Panc1 (cell line): ENCODE measurements at regions not wholly inside any gene's neighbourhood (a gene's known extent, or its start where the extent isn't known, plus 50 kb on each side); places are given as distances from the start of the nearest gene placed in this dataset.

Experiments
- POLR2AphosphoS5 ChIP-seq: IDR thresholded peaks from 2 replicates; pipeline ENCODE4 v1.6.1; 2012; ENCODE audit warnings: mild to moderate bottlenecking, low read depth, low read length, moderate library complexity
- SIN3A ChIP-seq: IDR thresholded peaks from 2 replicates; pipeline ENCODE4 v1.6.1; 2012; ENCODE audit warnings: low read depth, mild to moderate bottlenecking, low read length, moderate library complexity, borderline replicate concordance; ENCODE audit not compliant: insufficient read depth
- TF ChIP-seq, protein P1 (sequence below): fragments of 450-650 bp; IDR thresholded peaks from 2 replicates; pipeline ENCODE4 v1.5.1; 2017; ENCODE audit warnings: mild to moderate bottlenecking
- TF ChIP-seq, protein P2 (sequence below), 2 experiments: IDR thresholded peaks; 2 replicates each; pipeline ENCODE4 v1.6.1; 2011 to 2012; ENCODE audit warnings: low read depth in 2 of 2, control low read depth in 1 of 2, low read length in 1 of 2, mild to moderate bottlenecking in 1 of 2, moderate library complexity in 1 of 2; ENCODE audit not compliant: insufficient read depth in 1 of 2

DNA sequence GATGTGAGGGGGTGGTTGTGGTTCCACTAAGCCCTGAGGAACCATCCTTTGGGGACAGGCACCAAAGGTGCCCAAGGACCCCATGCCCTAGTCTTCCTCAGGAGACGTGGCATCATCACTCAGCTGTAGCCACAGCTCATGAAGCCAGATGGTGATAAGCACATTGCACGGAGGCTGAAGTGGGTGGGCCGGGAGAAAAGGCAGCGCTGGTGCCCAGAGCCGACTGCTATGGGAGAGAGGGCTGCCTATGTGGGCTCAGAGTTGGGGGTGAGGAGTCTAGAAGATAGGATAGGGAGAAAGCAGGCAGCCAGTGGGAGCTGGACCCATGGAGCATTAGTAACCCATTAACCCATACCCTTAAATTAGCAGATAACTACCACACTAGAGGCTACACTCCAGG is 325.3 kb downstream of the RPS24 start:
- TF ChIP-seq, protein P1, sequence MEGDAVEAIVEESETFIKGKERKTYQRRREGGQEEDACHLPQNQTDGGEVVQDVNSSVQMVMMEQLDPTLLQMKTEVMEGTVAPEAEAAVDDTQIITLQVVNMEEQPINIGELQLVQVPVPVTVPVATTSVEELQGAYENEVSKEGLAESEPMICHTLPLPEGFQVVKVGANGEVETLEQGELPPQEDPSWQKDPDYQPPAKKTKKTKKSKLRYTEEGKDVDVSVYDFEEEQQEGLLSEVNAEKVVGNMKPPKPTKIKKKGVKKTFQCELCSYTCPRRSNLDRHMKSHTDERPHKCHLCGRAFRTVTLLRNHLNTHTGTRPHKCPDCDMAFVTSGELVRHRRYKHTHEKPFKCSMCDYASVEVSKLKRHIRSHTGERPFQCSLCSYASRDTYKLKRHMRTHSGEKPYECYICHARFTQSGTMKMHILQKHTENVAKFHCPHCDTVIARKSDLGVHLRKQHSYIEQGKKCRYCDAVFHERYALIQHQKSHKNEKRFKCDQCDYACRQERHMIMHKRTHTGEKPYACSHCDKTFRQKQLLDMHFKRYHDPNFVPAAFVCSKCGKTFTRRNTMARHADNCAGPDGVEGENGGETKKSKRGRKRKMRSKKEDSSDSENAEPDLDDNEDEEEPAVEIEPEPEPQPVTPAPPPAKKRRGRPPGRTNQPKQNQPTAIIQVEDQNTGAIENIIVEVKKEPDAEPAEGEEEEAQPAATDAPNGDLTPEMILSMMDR: no peak
- TF ChIP-seq SIN3A (no peak), POLR2AphosphoS5 (no peak)
- TF ChIP-seq, protein P2, sequence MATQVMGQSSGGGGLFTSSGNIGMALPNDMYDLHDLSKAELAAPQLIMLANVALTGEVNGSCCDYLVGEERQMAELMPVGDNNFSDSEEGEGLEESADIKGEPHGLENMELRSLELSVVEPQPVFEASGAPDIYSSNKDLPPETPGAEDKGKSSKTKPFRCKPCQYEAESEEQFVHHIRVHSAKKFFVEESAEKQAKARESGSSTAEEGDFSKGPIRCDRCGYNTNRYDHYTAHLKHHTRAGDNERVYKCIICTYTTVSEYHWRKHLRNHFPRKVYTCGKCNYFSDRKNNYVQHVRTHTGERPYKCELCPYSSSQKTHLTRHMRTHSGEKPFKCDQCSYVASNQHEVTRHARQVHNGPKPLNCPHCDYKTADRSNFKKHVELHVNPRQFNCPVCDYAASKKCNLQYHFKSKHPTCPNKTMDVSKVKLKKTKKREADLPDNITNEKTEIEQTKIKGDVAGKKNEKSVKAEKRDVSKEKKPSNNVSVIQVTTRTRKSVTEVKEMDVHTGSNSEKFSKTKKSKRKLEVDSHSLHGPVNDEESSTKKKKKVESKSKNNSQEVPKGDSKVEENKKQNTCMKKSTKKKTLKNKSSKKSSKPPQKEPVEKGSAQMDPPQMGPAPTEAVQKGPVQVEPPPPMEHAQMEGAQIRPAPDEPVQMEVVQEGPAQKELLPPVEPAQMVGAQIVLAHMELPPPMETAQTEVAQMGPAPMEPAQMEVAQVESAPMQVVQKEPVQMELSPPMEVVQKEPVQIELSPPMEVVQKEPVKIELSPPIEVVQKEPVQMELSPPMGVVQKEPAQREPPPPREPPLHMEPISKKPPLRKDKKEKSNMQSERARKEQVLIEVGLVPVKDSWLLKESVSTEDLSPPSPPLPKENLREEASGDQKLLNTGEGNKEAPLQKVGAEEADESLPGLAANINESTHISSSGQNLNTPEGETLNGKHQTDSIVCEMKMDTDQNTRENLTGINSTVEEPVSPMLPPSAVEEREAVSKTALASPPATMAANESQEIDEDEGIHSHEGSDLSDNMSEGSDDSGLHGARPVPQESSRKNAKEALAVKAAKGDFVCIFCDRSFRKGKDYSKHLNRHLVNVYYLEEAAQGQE (IDR thresholded peaks at IDR 0.05; ENCODE audit: insufficient read depth in 1 of 2, low read depth in 2 of 2, low read length in 1 of 2): no peak
